GM11168 (cell line): ENCODE measurements at regions not wholly inside any gene's neighbourhood (a gene's known extent, or its start where the extent isn't known, plus 50 kb on each side); places are given as distances from the start of the nearest gene placed in this dataset.

Source experiments
- in situ Hi-C: fragments of 300-500 bp; cut with MboI; formaldehyde crosslinking; loops from one replicate; pipeline ENCODE4 v1.12.0; 2022; ENCODE audit warnings: low sequenced_read_pairs; ENCODE audit not compliant: unreplicated experiment

- in situ Hi-C loops = no loop called here
Measured at GRCh38 chr4:123495530-123495929, 98.9 kb downstream of the SPRY1 start.

- in situ Hi-C loops = no loop called here
Measured at GRCh38 chr4:123496421-123496820, 99.8 kb downstream of the SPRY1 start.

- in situ Hi-C loops = no loop called here
Measured at GRCh38 chr4:123497340-123497739, 100.7 kb downstream of the SPRY1 start.

- in situ Hi-C loops = no loop called here
Measured at GRCh38 chr4:123501733-123502132, 105.1 kb downstream of the SPRY1 start.

- in situ Hi-C loops = no loop called here
Measured at GRCh38 chr4:123503698-123504363, 107.2 kb downstream of the SPRY1 start.

- in situ Hi-C loops = no loop called here
Measured at GRCh38 chr4:123505095-123506010, 108.8 kb downstream of the SPRY1 start.

- in situ Hi-C loops = no loop called here
Measured at GRCh38 chr4:123506011-123506695, 109.6 kb downstream of the SPRY1 start.

- in situ Hi-C loops = no loop called here
Measured at GRCh38 chr4:123507376-123507775, 110.8 kb downstream of the SPRY1 start.

GRCh38 chr4:123510221-123510620 is 113.6 kb downstream of the SPRY1 start:
- in situ Hi-C loops = no loop called here

- in situ Hi-C loops = no loop called here
Measured at GRCh38 chr4:123510659-123511058, 114.1 kb downstream of the SPRY1 start.

GRCh38 chr4:123516576-123516975 is 120.0 kb downstream of the SPRY1 start:
- in situ Hi-C loops = no loop called here

GRCh38 chr4:123517176-123517575 is 120.6 kb downstream of the SPRY1 start:
- in situ Hi-C loops = no loop called here

- in situ Hi-C loops = no loop called here
Measured at GRCh38 chr4:123517971-123518370, 121.4 kb downstream of the SPRY1 start.

- in situ Hi-C loops = no loop called here
Measured at GRCh38 chr4:123520325-123520724, 123.7 kb downstream of the SPRY1 start.

GRCh38 chr4:123522081-123522480 is 125.5 kb downstream of the SPRY1 start:
- in situ Hi-C loops = no loop called here

- in situ Hi-C loops = no loop called here
Measured at GRCh38 chr4:123522646-123523045, 126.1 kb downstream of the SPRY1 start.

GRCh38 chr4:123524958-123525628 is 128.5 kb downstream of the SPRY1 start:
- in situ Hi-C loops = no loop called here

- in situ Hi-C loops = no loop called here
Measured at GRCh38 chr4:123526511-123526910, 129.9 kb downstream of the SPRY1 start.

GRCh38 chr4:123528501-123529277 is 132.1 kb downstream of the SPRY1 start:
- in situ Hi-C loops = no loop called here

GRCh38 chr4:123529278-123529568 is 132.6 kb downstream of the SPRY1 start:
- in situ Hi-C loops = no loop called here
